ENCODE measurements at regions not wholly inside any gene's neighbourhood (a gene's known extent, or its start where the extent isn't known, plus 50 kb on each side); places are given as distances from the start of the nearest gene placed in this dataset.

DNA sequence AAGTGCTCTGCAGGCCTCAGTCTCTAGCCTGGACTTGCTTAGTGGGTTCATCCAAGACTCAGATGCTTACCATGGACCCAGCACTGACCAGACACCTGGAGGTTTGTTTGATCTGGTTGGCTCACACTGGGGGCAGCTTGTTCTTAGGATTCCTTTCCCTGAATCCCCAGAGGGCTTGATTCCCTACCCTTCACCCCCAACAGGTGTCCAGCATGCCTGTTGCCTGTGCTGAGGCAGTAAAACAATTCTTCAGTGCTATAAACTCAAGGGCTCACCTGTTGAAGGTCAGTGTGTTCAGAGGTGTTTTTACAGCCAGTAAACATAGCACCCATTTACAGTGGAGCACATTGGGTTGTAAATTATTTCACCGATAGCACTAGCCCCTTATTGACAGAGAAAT is 123.8 kb upstream of the KLF4 start:
- H3K27me3 ChIP-seq (ENCODE audit: insufficient read depth, poor library complexity, severe bottlenecking) = no peaks in the 10 kb centered on the region
- DNase-seq (ENCODE audit: low spot score) (no peak), ATAC-seq (ENCODE audit: low read depth) (no peak)

DNA sequence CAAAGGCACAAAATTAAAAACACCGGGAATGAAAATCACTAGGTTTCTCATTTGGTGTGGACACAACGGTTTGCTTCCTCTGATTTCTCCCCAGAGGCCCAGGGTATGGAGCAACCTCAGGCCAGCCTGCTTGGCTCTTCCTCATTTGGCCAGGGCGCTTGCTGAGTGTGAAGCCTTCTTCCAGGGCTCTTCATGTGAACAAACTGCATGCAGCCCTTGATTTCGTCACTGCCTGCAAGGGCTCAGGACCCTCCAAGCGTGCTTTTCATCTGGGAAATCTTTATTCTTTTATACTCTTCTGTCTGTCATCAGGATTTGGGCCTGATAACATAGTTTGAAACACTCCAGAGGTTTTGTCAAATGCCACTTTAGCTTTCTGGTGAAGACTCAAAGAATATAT is 122.6 kb upstream of the KLF4 start:
- Histone ChIP-seq H3K27me3 (ENCODE audit: insufficient read depth, poor library complexity, severe bottlenecking) (no peaks in the 10 kb centered on the region), H3K9me3 (ENCODE audit: severe bottlenecking) (no peaks in the 10 kb centered on the region), H3K36me3 (ENCODE audit: low read depth) (no peaks in the 10 kb centered on the region), H3K4me3 (ENCODE audit: severe bottlenecking) (no peak overlapping the region), H3K27ac (ENCODE audit: poor library complexity, severe bottlenecking) (no peak overlapping the region), H3K4me1 (ENCODE audit: insufficient read depth, poor library complexity, severe bottlenecking) (no peaks in the 10 kb centered on the region)
- ATAC-seq (ENCODE audit: low read depth) (no peak), DNase-seq (ENCODE audit: low spot score) (no peak)
- TF ChIP-seq CTCF (IDR thresholded peaks at IDR 0.05; ENCODE audit: poor library complexity, severe bottlenecking) = no peak

More for the DNA sequence above, 123.8 kb upstream of the KLF4 start:
- Histone ChIP-seq H3K27ac (ENCODE audit: poor library complexity, severe bottlenecking) (no peak overlapping the region), H3K4me1 (ENCODE audit: insufficient read depth, poor library complexity, severe bottlenecking) (no peaks in the 10 kb centered on the region), H3K36me3 (ENCODE audit: low read depth) (no peaks in the 10 kb centered on the region), H3K4me3 (ENCODE audit: severe bottlenecking) (no peak overlapping the region), H3K9me3 (ENCODE audit: severe bottlenecking) (no peaks in the 10 kb centered on the region)
- TF ChIP-seq CTCF (IDR thresholded peaks at IDR 0.05; ENCODE audit: poor library complexity, severe bottlenecking) = no peak

DNA sequence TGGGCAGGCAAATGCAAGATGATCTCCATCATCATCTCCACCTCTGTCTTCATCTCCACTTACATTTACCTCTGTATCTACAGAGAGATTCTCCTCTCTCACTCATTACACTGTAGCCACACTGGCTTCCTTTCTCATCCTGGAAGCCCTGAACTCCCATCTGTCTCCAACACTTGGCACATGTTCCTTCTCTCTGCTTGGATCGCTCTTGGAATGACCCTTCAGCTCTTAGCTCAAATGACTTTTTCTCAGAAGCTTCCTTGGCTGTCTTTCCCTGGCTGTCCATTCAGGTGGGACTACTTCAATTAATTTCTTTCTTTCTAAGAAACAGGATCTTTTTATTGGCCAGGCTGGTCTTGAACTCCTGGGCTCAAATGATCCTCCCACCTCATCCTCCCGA is 120.0 kb upstream of the KLF4 start:
- Histone ChIP-seq H3K4me1 (ENCODE audit: insufficient read depth, poor library complexity, severe bottlenecking) (no peaks in the 10 kb centered on the region), H3K27me3 (ENCODE audit: insufficient read depth, poor library complexity, severe bottlenecking) (no peaks in the 10 kb centered on the region), H3K36me3 (ENCODE audit: low read depth) (no peaks in the 10 kb centered on the region), H3K27ac (ENCODE audit: poor library complexity, severe bottlenecking) (no peak overlapping the region), H3K4me3 (ENCODE audit: severe bottlenecking) (no peak overlapping the region), H3K9me3 (ENCODE audit: severe bottlenecking) (no peaks in the 10 kb centered on the region)
- ATAC-seq (ENCODE audit: low read depth) (no peak), DNase-seq (ENCODE audit: low spot score) (no peak)
- no peak for TF ChIP-seq CTCF (IDR thresholded peaks at IDR 0.05; ENCODE audit: poor library complexity, severe bottlenecking)

DNA sequence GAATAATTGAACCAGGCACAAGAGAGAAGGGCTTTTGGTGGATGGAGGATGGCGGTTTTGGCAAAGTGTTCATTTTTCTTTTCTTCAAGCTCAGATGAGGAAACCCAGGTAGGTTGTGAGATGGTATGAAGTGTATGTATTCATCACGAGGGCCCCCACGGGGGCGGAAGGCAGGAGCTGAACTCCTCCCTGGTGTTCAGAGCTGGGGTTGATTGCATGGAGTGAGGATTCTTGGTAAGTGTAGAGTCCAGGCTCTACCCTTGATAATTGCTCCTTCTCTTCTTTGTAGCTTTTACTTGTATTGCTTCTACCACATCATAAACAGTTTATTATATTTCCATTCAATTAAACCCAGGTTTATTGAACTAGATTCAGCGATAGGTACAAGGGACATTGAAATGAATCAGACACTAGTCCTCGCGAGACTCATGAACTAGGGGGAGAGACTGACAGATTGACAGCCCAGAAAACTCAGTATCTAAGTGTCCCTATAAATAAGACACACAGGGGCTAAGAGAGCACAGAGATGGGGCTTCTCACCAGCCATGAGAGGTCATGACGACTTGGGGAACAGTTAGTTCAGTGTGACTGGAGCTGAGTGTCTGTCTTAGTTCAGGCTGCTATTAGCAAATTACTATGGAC is 116.7 kb upstream of the KLF4 start:
- DNase-seq (ENCODE audit: low spot score) (no peak), ATAC-seq (ENCODE audit: low read depth) (no peak)
- Histone ChIP-seq H3K36me3 (ENCODE audit: low read depth) (no peaks in the 10 kb centered on the region), H3K4me1 (ENCODE audit: insufficient read depth, poor library complexity, severe bottlenecking) (no peaks in the 10 kb centered on the region), H3K4me3 (ENCODE audit: severe bottlenecking) (no peak overlapping the region), H3K27ac (ENCODE audit: poor library complexity, severe bottlenecking) (no peak overlapping the region), H3K27me3 (ENCODE audit: insufficient read depth, poor library complexity, severe bottlenecking) (no peaks in the 10 kb centered on the region), H3K9me3 (ENCODE audit: severe bottlenecking) (no peaks in the 10 kb centered on the region)
- no peak for TF ChIP-seq CTCF (IDR thresholded peaks at IDR 0.05; ENCODE audit: poor library complexity, severe bottlenecking)

DNA sequence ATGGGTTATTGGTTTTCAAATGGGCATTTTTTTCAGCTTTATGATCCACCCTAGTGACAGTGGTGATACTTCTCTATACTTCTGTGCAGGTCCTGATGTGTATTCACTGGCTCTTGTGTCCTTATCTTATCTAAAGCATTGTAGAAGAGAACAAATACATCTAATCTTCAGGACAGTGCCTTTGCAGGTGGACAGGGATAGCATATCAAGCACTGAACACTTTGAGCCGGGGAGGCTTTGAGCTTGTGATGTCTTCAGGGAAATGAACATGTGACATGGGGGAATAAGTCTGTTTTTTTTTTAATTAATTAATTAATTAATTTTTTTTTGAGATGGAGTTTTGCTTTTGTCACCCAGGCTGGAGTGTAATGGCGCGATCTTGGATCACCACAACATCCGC is 115.5 kb upstream of the KLF4 start:
- Histone ChIP-seq H3K9me3 (ENCODE audit: severe bottlenecking) (no peaks in the 10 kb centered on the region), H3K27ac (ENCODE audit: poor library complexity, severe bottlenecking) (no peak overlapping the region), H3K27me3 (ENCODE audit: insufficient read depth, poor library complexity, severe bottlenecking) (no peaks in the 10 kb centered on the region), H3K36me3 (ENCODE audit: low read depth) (no peaks in the 10 kb centered on the region), H3K4me3 (ENCODE audit: severe bottlenecking) (no peak overlapping the region), H3K4me1 (ENCODE audit: insufficient read depth, poor library complexity, severe bottlenecking) (no peaks in the 10 kb centered on the region)
- ATAC-seq (ENCODE audit: low read depth) (no peak), DNase-seq (ENCODE audit: low spot score) (no peak)
- TF ChIP-seq CTCF (IDR thresholded peaks at IDR 0.05; ENCODE audit: poor library complexity, severe bottlenecking) = no peak

Data from RWPE2 (cell line).